H1 (cell line): ENCODE measurements at regions not wholly inside any gene's neighbourhood (a gene's known extent, or its start where the extent isn't known, plus 50 kb on each side); places are given as distances from the start of the nearest gene placed in this dataset.

Experiments
- CHD7 ChIP-seq: fragments of 300-600 bp; sonication (generic); IDR thresholded peaks from 2 replicates; pipeline ENCODE4 v1.7.1; 2012; ENCODE audit warnings: low read length, moderate library complexity, mild to moderate bottlenecking, inconsistent platforms; ENCODE audit not compliant: insufficient replicate concordance
- HDAC2 ChIP-seq, 2 experiments: fragments of 300-600 bp in 1 of 2; sonication (generic) in 1 of 2; IDR thresholded peaks; 2 replicates each; pipeline ENCODE4 v1.6.1; 2011 to 2012; ENCODE audit warnings: low read depth in 2 of 2, low read length in 2 of 2, mild to moderate bottlenecking in 2 of 2, moderate library complexity in 2 of 2, borderline replicate concordance in 1 of 2, inconsistent platforms in 1 of 2
- JUND ChIP-seq: IDR thresholded peaks from 2 replicates; pipeline ENCODE4 v1.6.1; 2011; ENCODE audit warnings: mild to moderate bottlenecking, improper control_type of control experiment, low read length
- SP1 ChIP-seq: IDR thresholded peaks from 2 replicates; pipeline ENCODE4 v1.6.1; 2011; ENCODE audit warnings: low read depth, low read length
- SP4 ChIP-seq: IDR thresholded peaks from 2 replicates; pipeline ENCODE4 v1.6.1; 2012; ENCODE audit warnings: low read length, inconsistent platforms
- SRF ChIP-seq: IDR thresholded peaks from 2 replicates; pipeline ENCODE4 v1.6.1; 2011; ENCODE audit warnings: mild to moderate bottlenecking, low read depth, low read length, moderate library complexity
- TF ChIP-seq, protein P1 (sequence below), 3 experiments: IDR thresholded peaks; 1 replicate in 2 of 3; 2 replicates in 1 of 3; pipeline versions ENCODE4 v1.5.1 to v1.6.1; 2011; ENCODE audit warnings: low read length in 3 of 3, mild to moderate bottlenecking in 3 of 3, inconsistent platforms in 2 of 3, low read depth in 1 of 3, moderate library complexity in 1 of 3; ENCODE audit not compliant: insufficient read depth in 1 of 3; ENCODE audit errors: control extremely low read depth in 1 of 3

DNA sequence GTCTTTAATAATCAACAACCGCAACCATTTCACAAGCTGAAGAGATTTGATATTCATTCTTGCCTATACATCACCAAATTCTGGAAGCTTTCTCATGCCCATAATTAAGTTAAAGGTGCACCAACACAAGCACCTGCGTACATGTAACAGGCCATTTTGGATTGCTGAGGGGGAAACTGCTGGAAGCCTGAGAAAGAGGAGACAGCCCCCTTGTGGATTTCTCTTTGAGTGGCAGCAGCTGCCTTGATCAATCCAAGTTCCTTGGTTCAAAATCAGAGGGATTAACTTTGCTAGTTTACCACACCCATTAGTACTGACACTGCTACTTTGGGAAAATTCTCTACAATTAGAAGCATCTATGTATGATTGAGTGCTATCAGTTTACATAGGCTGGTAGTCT, 321.1 kb downstream of the NOVA1 start (continued):
- TF ChIP-seq CHD7 (no peak), SRF (no peak), SP1 (no peak), HDAC2 (IDR thresholded peaks at IDR 0.05; ENCODE audit: borderline replicate concordance in 1 of 2, low read depth in 2 of 2, low read length in 2 of 2) (no peak), SP4 (no peak), JUND (no peak)
- TF ChIP-seq, protein P1, sequence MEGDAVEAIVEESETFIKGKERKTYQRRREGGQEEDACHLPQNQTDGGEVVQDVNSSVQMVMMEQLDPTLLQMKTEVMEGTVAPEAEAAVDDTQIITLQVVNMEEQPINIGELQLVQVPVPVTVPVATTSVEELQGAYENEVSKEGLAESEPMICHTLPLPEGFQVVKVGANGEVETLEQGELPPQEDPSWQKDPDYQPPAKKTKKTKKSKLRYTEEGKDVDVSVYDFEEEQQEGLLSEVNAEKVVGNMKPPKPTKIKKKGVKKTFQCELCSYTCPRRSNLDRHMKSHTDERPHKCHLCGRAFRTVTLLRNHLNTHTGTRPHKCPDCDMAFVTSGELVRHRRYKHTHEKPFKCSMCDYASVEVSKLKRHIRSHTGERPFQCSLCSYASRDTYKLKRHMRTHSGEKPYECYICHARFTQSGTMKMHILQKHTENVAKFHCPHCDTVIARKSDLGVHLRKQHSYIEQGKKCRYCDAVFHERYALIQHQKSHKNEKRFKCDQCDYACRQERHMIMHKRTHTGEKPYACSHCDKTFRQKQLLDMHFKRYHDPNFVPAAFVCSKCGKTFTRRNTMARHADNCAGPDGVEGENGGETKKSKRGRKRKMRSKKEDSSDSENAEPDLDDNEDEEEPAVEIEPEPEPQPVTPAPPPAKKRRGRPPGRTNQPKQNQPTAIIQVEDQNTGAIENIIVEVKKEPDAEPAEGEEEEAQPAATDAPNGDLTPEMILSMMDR (IDR thresholded peaks at IDR 0.05; ENCODE audit: control extremely low read depth in 1 of 3, insufficient read depth in 1 of 3, low read depth in 1 of 3, low read length in 3 of 3) = peak; percentile 39 to 75 (median 74)
